DMS153 treated with DMSO at 0.1 percent for 48 hours (cell line): ENCODE measurements at regions not wholly inside any gene's neighbourhood (a gene's known extent, or its start where the extent isn't known, plus 50 kb on each side); places are given as distances from the start of the nearest gene placed in this dataset.

ENCODE experiments used
- DNase-seq: peaks from one replicate; lab custom pipeline; 2025; ENCODE audit not compliant: unreplicated experiment; lab: John Stamatoyannopoulos, UW

- no peak for DNase-seq
Observed at GRCh38 chr11:70501051-70501901, 102.9 kb downstream of the CTTN start.

GRCh38 chr11:70501933-70502540 is 103.7 kb downstream of the CTTN start:
- peak; percentile 20 for DNase-seq

- DNase-seq: peak; percentile 88
Observed at GRCh38 chr11:70502677-70503467, 104.5 kb downstream of the CTTN start.

GRCh38 chr11:70503468-70504221 is 105.3 kb downstream of the CTTN start:
- peak; percentile 61 for DNase-seq

GRCh38 chr11:70504246-70505020 is 106.1 kb downstream of the CTTN start:
- DNase-seq: no peak

- no peak for DNase-seq
Observed at GRCh38 chr11:70505331-70505731, 107.0 kb downstream of the CTTN start.

GRCh38 chr11:70505761-70506657 is 107.7 kb downstream of the CTTN start:
- no peak for DNase-seq

GRCh38 chr11:70506658-70506970 is 108.3 kb downstream of the CTTN start:
- DNase-seq: no peak

- no peak for DNase-seq
Observed at GRCh38 chr11:70506986-70507385, 108.7 kb downstream of the CTTN start.

- DNase-seq: no peak
Observed at GRCh38 chr11:70507466-70508230, 109.3 kb downstream of the CTTN start.

- DNase-seq: no peak
Observed at GRCh38 chr11:70508231-70508480, 109.8 kb downstream of the CTTN start.

GRCh38 chr11:70509476-70509875 is 111.1 kb downstream of the CTTN start:
- DNase-seq: no peak

- no peak for DNase-seq
Observed at GRCh38 chr11:70510106-70510505, 111.8 kb downstream of the CTTN start.

- DNase-seq: no peak
Observed at GRCh38 chr11:70510571-70510970, 112.2 kb downstream of the CTTN start.

GRCh38 chr11:70511345-70511744 is 113.0 kb downstream of the CTTN start:
- no peak for DNase-seq

GRCh38 chr11:70512716-70513115 is 114.4 kb downstream of the CTTN start:
- no peak for DNase-seq

- DNase-seq: no peak
Observed at GRCh38 chr11:70517203-70517602, 118.9 kb downstream of the CTTN start.

GRCh38 chr11:70517988-70518907 is 119.9 kb downstream of the CTTN start:
- DNase-seq: no peak
